OCI-LY1 (cell line): ENCODE measurements at regions not wholly inside any gene's neighbourhood (a gene's known extent, or its start where the extent isn't known, plus 50 kb on each side); places are given as distances from the start of the nearest gene placed in this dataset.

ENCODE experiments used
- H2AFZ ChIP-seq: fragments of 200-600 bp; sonication (generic), shearing (Covaris generic); 2 replicates; pipeline ENCODE4 v1.6.0; 2014; ENCODE audit warnings: antibody characterized with exemption, mild to moderate bottlenecking, low read length
- H3F3A ChIP-seq: fragments of 200-600 bp; sonication (generic), shearing (Covaris generic); 2 replicates; pipeline ENCODE4 v1.6.0; 2014; ENCODE audit warnings: mild to moderate bottlenecking, antibody characterized with exemption, low read length, moderate library complexity; ENCODE audit not compliant: insufficient read depth
- H3K27ac ChIP-seq: fragments of 200-600 bp; sonication (generic); 2 replicates; pipeline ENCODE4 v1.5.1; 2014; ENCODE audit warnings: low read length, mixed run types, mild to moderate bottlenecking, low read depth; ENCODE audit not compliant: poor library complexity, severe bottlenecking
- H3K27me3 ChIP-seq: fragments of 200-600 bp; sonication (generic); 2 replicates; pipeline ENCODE4 v1.6.0; 2014; ENCODE audit warnings: antibody characterized with exemption, mild to moderate bottlenecking, low read length, moderate library complexity; ENCODE audit not compliant: insufficient read depth
- H3K36me3 ChIP-seq: fragments of 200-600 bp; sonication (generic); 2 replicates; pipeline ENCODE4 v1.6.1; 2014; ENCODE audit warnings: mild to moderate bottlenecking, antibody characterized with exemption, low read length, moderate library complexity, mixed read lengths; ENCODE audit not compliant: insufficient read depth
- H3K4me1 ChIP-seq: fragments of 200-600 bp; sonication (generic); 2 replicates; pipeline ENCODE4 v1.5.1; 2014; ENCODE audit warnings: mild to moderate bottlenecking, low read length, moderate library complexity; ENCODE audit not compliant: insufficient read depth, severe bottlenecking
- H3K4me2 ChIP-seq: fragments of 200-600 bp; sonication (generic), shearing (Covaris generic); 2 replicates; pipeline ENCODE4 v1.6.1; 2014; ENCODE audit warnings: low read length
- H3K4me3 ChIP-seq: fragments of 200-600 bp; sonication (generic); 2 replicates; pipeline ENCODE4 v1.5.1; 2014; ENCODE audit warnings: low read length, low read depth, mild to moderate bottlenecking, mixed read lengths; ENCODE audit not compliant: poor library complexity, severe bottlenecking
- H3K79me2 ChIP-seq: fragments of 200-600 bp; shearing (Covaris generic); 2 replicates; pipeline ENCODE4 v1.6.1; 2016; ENCODE audit warnings: mixed run types, low read length, mixed read lengths; ENCODE audit not compliant: insufficient read depth
- H3K9ac ChIP-seq: fragments of 200-600 bp; sonication (generic), shearing (Covaris generic); 2 replicates; pipeline ENCODE4 v1.6.1; 2014; ENCODE audit warnings: mild to moderate bottlenecking, low read length, mixed read lengths
- H3K9me2 ChIP-seq: fragments of 200-600 bp; sonication (generic), shearing (Covaris generic); 2 replicates; pipeline ENCODE4 v1.6.1; 2014; ENCODE audit warnings: low read depth, mild to moderate bottlenecking, low read length, mixed read lengths
- H3K9me3 ChIP-seq: fragments of 200-600 bp; shearing (Covaris generic); 2 replicates; pipeline ENCODE4 v1.6.1; 2014; ENCODE audit warnings: low read length, mixed read lengths
- H4K20me1 ChIP-seq: fragments of 200-600 bp; sonication (generic), shearing (Covaris generic); 2 replicates; pipeline ENCODE4 v1.6.0; 2016; ENCODE audit warnings: mild to moderate bottlenecking, low read length; ENCODE audit not compliant: insufficient read depth
- CTCF ChIP-seq: fragments of 200-600 bp; sonication (generic), shearing (Covaris generic); IDR thresholded peaks from 2 replicates; pipeline ENCODE4 v1.5.1; 2017; ENCODE audit warnings: mild to moderate bottlenecking, antibody characterized with exemption, low read length, moderate library complexity, mixed read lengths
- EZH2 ChIP-seq: fragments of 200-600 bp; sonication (generic), shearing (Covaris generic); IDR thresholded peaks from 2 replicates; pipeline ENCODE4 v1.8.0; 2017; ENCODE audit warnings: borderline replicate concordance, mixed run types, mild to moderate bottlenecking, antibody characterized with exemption, low read length, moderate library complexity, mixed read lengths

DNA sequence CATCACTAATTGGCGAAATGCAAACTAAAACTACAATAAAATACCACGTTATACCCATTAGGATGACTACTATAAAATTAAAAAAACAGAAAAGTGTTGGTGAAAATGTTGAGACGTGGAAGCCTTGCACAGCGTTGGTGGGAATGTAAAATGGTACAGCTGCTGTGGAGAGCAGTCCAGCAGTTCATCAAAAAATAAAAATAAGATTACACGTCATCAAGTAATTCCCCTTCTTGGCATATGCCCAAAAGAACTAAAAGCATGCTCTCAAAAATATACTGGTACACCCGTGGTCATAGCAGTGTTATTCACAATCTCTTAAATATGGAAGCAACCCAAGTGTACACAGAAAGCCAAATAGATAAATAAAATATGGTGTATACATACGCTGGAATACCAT, 71.8 kb upstream of the NDN start:
- Histone ChIP-seq H3K4me3 (no peak overlapping the region), H4K20me1 (no peaks in the 10 kb centered on the region), H3K79me2 (no peaks in the 10 kb centered on the region), H3K9me3 (no peaks in the 10 kb centered on the region), H3K4me1 (no peaks in the 10 kb centered on the region), H3F3A (no peaks in the 10 kb centered on the region), H3K9ac (no peak overlapping the region), H3K27me3 (no peaks in the 10 kb centered on the region), H3K9me2 (no peaks in the 10 kb centered on the region), H3K27ac (no peak overlapping the region), H3K4me2 (no peak overlapping the region), H3K36me3 (no peaks in the 10 kb centered on the region), H2AFZ (no peak overlapping the region)
- no peak for TF ChIP-seq EZH2
- TF ChIP-seq CTCF, result no peak

DNA sequence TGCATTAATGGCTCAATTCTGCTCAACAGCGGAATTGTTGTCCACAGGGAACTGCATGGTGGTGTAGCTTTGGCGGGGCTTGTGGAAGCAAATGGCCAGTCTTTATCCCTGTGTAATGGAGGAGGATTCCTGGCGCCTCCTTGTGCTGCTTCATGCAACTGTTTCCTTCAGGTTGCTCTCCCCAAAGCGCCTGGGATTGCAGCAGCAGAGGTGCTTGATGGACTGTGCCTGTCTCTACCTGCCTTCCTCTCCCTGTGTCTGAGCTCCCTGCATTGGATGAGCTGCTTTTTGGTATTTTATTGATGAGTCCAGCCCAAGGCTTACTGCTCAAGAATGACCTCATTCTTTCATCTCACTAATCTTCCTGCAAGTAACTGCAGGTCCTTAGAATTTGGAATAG, 72.9 kb upstream of the NDN start:
- Histone ChIP-seq H3K27me3 (no peaks in the 10 kb centered on the region), H3K4me3 (no peak overlapping the region), H3F3A (no peaks in the 10 kb centered on the region), H3K4me1 (no peaks in the 10 kb centered on the region), H3K9me3 (no peaks in the 10 kb centered on the region), H4K20me1 (no peaks in the 10 kb centered on the region), H3K27ac (no peak overlapping the region), H3K79me2 (no peaks in the 10 kb centered on the region), H3K9me2 (no peaks in the 10 kb centered on the region), H3K4me2 (no peak overlapping the region), H2AFZ (no peak overlapping the region), H3K9ac (no peak overlapping the region), H3K36me3 (no peaks in the 10 kb centered on the region)
- TF ChIP-seq EZH2, result no peak
- no peak for TF ChIP-seq CTCF

- Histone ChIP-seq H3K36me3 (no peaks in the 10 kb centered on the region), H2AFZ (no peak overlapping the region), H3F3A (no peaks in the 10 kb centered on the region), H3K9me2 (no peaks in the 10 kb centered on the region), H3K9ac (no peak overlapping the region), H3K27me3 (no peaks in the 10 kb centered on the region), H3K79me2 (no peaks in the 10 kb centered on the region), H3K9me3 (no peaks in the 10 kb centered on the region), H4K20me1 (no peaks in the 10 kb centered on the region), H3K27ac (no peak overlapping the region), H3K4me3 (no peak overlapping the region), H3K4me1 (no peaks in the 10 kb centered on the region), H3K4me2 (no peak overlapping the region)
- no peak for TF ChIP-seq EZH2
- no peak for TF ChIP-seq CTCF
These were observed 74.3 kb upstream of the NDN start for GRCh38 chr15:23761386-23761785.
